Fibroblast of lung (primary cell): ENCODE measurements at regions not wholly inside any gene's neighbourhood (a gene's known extent, or its start where the extent isn't known, plus 50 kb on each side); places are given as distances from the start of the nearest gene placed in this dataset.

ENCODE experiments used
- DNase-seq, 2 donors: peaks; one replicate each; pipeline versions ENCODE4 v3.0.0 to v3.0.0-alpha.2; 2010; ENCODE audit warnings: low read depth in 2 of 2
- H2AFZ ChIP-seq: 2 replicates; pipeline ENCODE4 v1.5.1; 2012; ENCODE audit warnings: low read length, control low read depth, inconsistent platforms
- H3K27ac ChIP-seq: 2 replicates; pipeline ENCODE4 v1.5.1; 2011; ENCODE audit warnings: low read length, control low read depth; ENCODE audit not compliant: insufficient read depth
- H3K27me3 ChIP-seq: 2 replicates; pipeline ENCODE4 v1.5.1; 2011; ENCODE audit warnings: mild to moderate bottlenecking, low read length; ENCODE audit not compliant: control insufficient read depth, insufficient read depth
- H3K36me3 ChIP-seq: 2 replicates; pipeline ENCODE4 v1.5.1; 2011; ENCODE audit warnings: low read length; ENCODE audit not compliant: control insufficient read depth, insufficient read depth
- H3K4me1 ChIP-seq: 2 replicates; pipeline ENCODE4 v1.5.1; 2011; ENCODE audit warnings: low read length; ENCODE audit not compliant: control insufficient read depth, insufficient read depth; ENCODE audit errors: extremely low read depth
- H3K4me2 ChIP-seq: 2 replicates; pipeline ENCODE4 v1.5.1; 2011; ENCODE audit warnings: low read length, control low read depth; ENCODE audit not compliant: insufficient read depth; ENCODE audit errors: extremely low read depth
- H3K4me3 ChIP-seq, 4 experiments: fragments of 200-600 bp in 1 of 4; sonication (generic) in 1 of 4; replicated peaks in 1 of 4; 2 replicates each; pipeline ENCODE4 v1.5.1; 2011 to 2016; ENCODE audit warnings: low read length in 4 of 4, low read depth in 3 of 4, mild to moderate bottlenecking in 3 of 4, control low read depth in 2 of 4, inconsistent platforms in 1 of 4, mixed read lengths in 1 of 4; ENCODE audit not compliant: insufficient read depth in 1 of 4; ENCODE audit errors: control extremely low read depth in 1 of 4
- H3K79me2 ChIP-seq: 2 replicates; pipeline ENCODE4 v1.5.1; 2012; ENCODE audit warnings: mild to moderate bottlenecking, low read length, inconsistent platforms; ENCODE audit not compliant: control insufficient read depth, insufficient read depth
- H3K9ac ChIP-seq: 2 replicates; pipeline ENCODE4 v1.5.1; 2011; ENCODE audit warnings: mild to moderate bottlenecking, low read length, control low read depth; ENCODE audit not compliant: insufficient read depth
- H3K9me3 ChIP-seq: 2 replicates; pipeline ENCODE4 v1.5.1; 2012; ENCODE audit warnings: low read depth, low read length; ENCODE audit not compliant: control insufficient read depth, insufficient read depth
- H4K20me1 ChIP-seq: 2 replicates; pipeline ENCODE4 v1.5.1; 2011; ENCODE audit warnings: low read length; ENCODE audit not compliant: control insufficient read depth, insufficient read depth; ENCODE audit errors: extremely low read depth
- EZH2 ChIP-seq: IDR thresholded peaks from 2 replicates; pipeline ENCODE4 v1.5.1; 2012; ENCODE audit warnings: low read length, control low read depth, mild to moderate bottlenecking; ENCODE audit errors: missing control alignments
- TF ChIP-seq, protein P1 (sequence below), 2 donors: IDR thresholded peaks in 1 of 2; conservative IDR thresholded peaks in 1 of 2; 1 replicate in 1 of 2; 2 replicates in 1 of 2; pipeline ENCODE4 v1.5.1; 2011 to 2012; ENCODE audit warnings: low read length in 2 of 2, control low read depth in 1 of 2, inconsistent platforms in 1 of 2, low read depth in 1 of 2, mild to moderate bottlenecking in 1 of 2

DNA sequence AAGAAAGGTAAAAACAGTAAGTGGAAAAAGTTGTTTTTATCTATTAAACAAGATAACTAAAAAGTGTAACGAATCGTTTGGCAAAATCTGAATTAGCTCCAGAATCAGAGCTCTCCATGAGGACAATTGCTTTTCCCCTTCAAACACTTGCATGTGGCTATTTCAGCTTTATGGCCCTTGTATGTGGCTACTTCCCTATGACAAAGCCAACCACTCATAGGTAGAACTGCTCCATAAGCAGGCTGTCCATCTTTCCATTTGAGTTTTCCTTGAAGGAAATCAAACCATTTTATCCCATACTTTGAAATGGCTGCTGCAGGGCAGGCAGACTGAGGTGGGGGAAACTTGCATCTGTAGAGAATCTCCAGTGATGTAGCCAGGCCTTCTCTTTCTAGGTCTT is 445.5 kb upstream of the ID2 start:
- TF ChIP-seq, protein P1, sequence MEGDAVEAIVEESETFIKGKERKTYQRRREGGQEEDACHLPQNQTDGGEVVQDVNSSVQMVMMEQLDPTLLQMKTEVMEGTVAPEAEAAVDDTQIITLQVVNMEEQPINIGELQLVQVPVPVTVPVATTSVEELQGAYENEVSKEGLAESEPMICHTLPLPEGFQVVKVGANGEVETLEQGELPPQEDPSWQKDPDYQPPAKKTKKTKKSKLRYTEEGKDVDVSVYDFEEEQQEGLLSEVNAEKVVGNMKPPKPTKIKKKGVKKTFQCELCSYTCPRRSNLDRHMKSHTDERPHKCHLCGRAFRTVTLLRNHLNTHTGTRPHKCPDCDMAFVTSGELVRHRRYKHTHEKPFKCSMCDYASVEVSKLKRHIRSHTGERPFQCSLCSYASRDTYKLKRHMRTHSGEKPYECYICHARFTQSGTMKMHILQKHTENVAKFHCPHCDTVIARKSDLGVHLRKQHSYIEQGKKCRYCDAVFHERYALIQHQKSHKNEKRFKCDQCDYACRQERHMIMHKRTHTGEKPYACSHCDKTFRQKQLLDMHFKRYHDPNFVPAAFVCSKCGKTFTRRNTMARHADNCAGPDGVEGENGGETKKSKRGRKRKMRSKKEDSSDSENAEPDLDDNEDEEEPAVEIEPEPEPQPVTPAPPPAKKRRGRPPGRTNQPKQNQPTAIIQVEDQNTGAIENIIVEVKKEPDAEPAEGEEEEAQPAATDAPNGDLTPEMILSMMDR (conservative IDR thresholded peaks at IDR 0.05 in 1 of 2, IDR thresholded peaks at IDR 0.05 in 1 of 2; ENCODE audit: low read depth in 1 of 2, low read length in 2 of 2), result no peak
- no peak for TF ChIP-seq EZH2
- Histone ChIP-seq H3K4me3 (no peak overlapping the region), H3K36me3 (no peaks in the 10 kb centered on the region), H3K4me1 (no peaks in the 10 kb centered on the region), H3K9me3 (no peaks in the 10 kb centered on the region), H3K79me2 (no peaks in the 10 kb centered on the region), H4K20me1 (no peaks in the 10 kb centered on the region), H3K27ac (no peak overlapping the region), H3K9ac (no peak overlapping the region), H3K4me2 (no peak overlapping the region), H2AFZ (no peak overlapping the region), H3K27me3 (no peaks in the 10 kb centered on the region)
- no peak for DNase-seq

DNA sequence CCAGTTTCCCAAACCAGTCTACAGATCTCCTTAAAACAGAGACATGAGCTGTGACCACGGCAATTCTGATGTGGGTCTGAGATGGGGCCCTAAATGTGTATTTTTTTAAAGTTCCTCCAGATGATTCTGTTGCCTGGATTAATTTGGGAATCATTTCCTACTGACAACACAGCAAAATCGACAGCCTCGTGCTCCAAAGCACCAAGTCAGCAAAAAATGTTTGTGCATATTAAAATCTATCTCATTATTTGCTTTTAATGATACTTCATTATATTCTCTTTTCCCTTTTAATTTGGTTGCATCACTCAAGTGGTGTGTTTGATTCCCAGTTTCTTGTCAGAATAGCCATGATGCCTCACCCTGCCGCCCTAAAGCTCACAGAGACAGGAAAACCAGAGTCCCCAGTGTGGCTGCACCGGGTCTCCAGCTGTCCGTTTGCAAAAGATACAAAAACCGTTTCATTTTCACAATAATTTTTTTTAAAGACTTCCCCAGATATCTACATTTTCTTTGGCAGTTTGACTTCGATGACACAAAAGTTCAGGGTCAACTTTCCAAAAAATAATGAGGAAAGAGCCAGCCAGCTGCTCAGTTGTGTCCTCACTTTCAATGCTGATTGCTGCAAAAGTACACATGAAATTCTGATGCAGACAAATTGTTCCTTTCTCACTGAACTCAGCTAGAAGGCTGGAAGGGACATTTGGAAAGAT is 443.2 kb upstream of the ID2 start:
- H2AFZ ChIP-seq, result no peak overlapping the region
- DNase-seq, result no peak
- H3K9me3 ChIP-seq, result no peaks in the 10 kb centered on the region
- H3K27me3 ChIP-seq, result no peaks in the 10 kb centered on the region
- TF ChIP-seq, protein P1 (conservative IDR thresholded peaks at IDR 0.05 in 1 of 2, IDR thresholded peaks at IDR 0.05 in 1 of 2; ENCODE audit: low read depth in 1 of 2, low read length in 2 of 2), result no peak
- no peak for TF ChIP-seq EZH2
- H3K27ac ChIP-seq, result no peak overlapping the region
- no peaks in the 10 kb centered on the region for H3K36me3 ChIP-seq
- H3K4me3 ChIP-seq, result no peak overlapping the region
- H4K20me1 ChIP-seq, result no peaks in the 10 kb centered on the region
- no peaks in the 10 kb centered on the region for H3K4me1 ChIP-seq
- no peak overlapping the region for H3K4me2 ChIP-seq
- H3K9ac ChIP-seq, result no peak overlapping the region
- no peaks in the 10 kb centered on the region for H3K79me2 ChIP-seq

DNA sequence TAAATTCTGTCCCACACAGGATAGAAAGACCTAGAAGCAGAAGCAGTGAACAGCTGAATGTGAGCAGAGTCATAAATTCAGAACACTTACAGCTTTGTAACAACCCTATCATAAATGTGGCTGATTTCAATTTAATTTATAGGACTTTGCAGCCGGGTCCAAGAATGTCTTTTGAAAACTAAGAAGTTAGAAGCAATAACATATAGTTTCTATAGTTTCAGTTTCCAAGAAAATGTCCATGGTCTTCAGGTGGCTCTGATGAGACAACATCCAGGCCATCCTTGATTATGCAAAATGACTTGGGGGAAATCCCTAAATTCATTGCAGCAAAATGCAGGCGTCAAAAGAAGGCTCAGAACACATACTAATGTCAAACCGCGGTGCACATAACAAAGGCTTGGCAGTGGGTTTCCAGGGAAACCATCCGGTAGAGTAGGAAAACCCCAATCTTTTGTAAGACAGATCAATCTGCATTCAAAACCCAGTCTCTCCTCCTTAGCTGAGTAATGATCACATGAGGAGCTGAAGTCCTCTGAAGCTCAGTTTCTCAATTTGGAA is 442.2 kb upstream of the ID2 start:
- Histone ChIP-seq H3K9me3 (no peaks in the 10 kb centered on the region), H3K4me2 (no peak overlapping the region), H3K4me1 (no peaks in the 10 kb centered on the region), H3K9ac (no peak overlapping the region), H2AFZ (no peak overlapping the region), H3K36me3 (no peaks in the 10 kb centered on the region), H4K20me1 (no peaks in the 10 kb centered on the region), H3K27ac (no peak overlapping the region), H3K79me2 (no peaks in the 10 kb centered on the region), H3K4me3 (no peak overlapping the region), H3K27me3 (no peaks in the 10 kb centered on the region)
- peak in 1 of 2 donors; percentile 23 for DNase-seq
- TF ChIP-seq, protein P1 (conservative IDR thresholded peaks at IDR 0.05 in 1 of 2, IDR thresholded peaks at IDR 0.05 in 1 of 2; ENCODE audit: low read depth in 1 of 2, low read length in 2 of 2), result no peak
- TF ChIP-seq EZH2, result no peak
